Activated naive CD4-positive, alpha-beta T cell treated with anti-CD3 and anti-CD28 coated beads, Interleukin-2, amount 10 ng/mL, durations not matched to agents 7 days and 5 days (primary cell): ENCODE measurements at regions not wholly inside any gene's neighbourhood (a gene's known extent, or its start where the extent isn't known, plus 50 kb on each side); places are given as distances from the start of the nearest gene placed in this dataset.

Source experiments
- CTCF ChIA-PET: fragments of 350-600 bp; sonication (Branson Sonifier 250); formaldehyde crosslinking; loops from one replicate; lab custom pipeline; 2021; ENCODE audit warnings: antibody characterized with exemption; lab: Charles Lee
- DNase-seq: peaks from one replicate; pipeline ENCODE4 v3.0.0-alpha.2; 2020
- H3K27ac Mint-ChIP-seq: one replicate; pipeline ENCODE4 v1.8.0; 2021; ENCODE audit warnings: mild to moderate bottlenecking, moderate library complexity, mixed read lengths
- H3K27me3 Mint-ChIP-seq: one replicate; pipeline ENCODE4 v1.8.0; 2021; ENCODE audit warnings: mild to moderate bottlenecking, mixed read lengths
- H3K36me3 Mint-ChIP-seq: one replicate; pipeline ENCODE4 v1.8.0; 2021; ENCODE audit warnings: mixed read lengths
- H3K4me1 Mint-ChIP-seq: one replicate; pipeline ENCODE4 v1.8.0; 2021; ENCODE audit warnings: mixed read lengths
- H3K4me3 Mint-ChIP-seq: one replicate; pipeline ENCODE4 v1.8.0; 2021; ENCODE audit warnings: mild to moderate bottlenecking, moderate library complexity, mixed read lengths
- H3K9me3 Mint-ChIP-seq: one replicate; pipeline ENCODE4 v1.8.0; 2021; ENCODE audit warnings: mixed read lengths

GRCh38 chr7:47100148-47100816, 481.6 kb downstream of the TNS3 start:
- Mint-ChIP-seq H3K27ac (no peak overlapping the region), H3K4me1 (no peaks in the 10 kb centered on the region), H3K9me3 (no peaks in the 10 kb centered on the region), H3K36me3 (no peaks in the 10 kb centered on the region), H3K27me3 (no peaks in the 10 kb centered on the region), H3K4me3 (no peak overlapping the region)
- CTCF ChIA-PET, result interaction anchor here (1.3 kb wide), 1 partner anchor 1178 kb away, joined by 3 read pairs; no protein-coding TSS in a partner anchor
- no peak for DNase-seq

GRCh38 chr7:47097431-47097830, 484.5 kb downstream of the TNS3 start:
- no peak for DNase-seq
- Mint-ChIP-seq H3K27me3 (no peaks in the 10 kb centered on the region), H3K36me3 (no peaks in the 10 kb centered on the region), H3K4me3 (no peak overlapping the region), H3K4me1 (no peaks in the 10 kb centered on the region), H3K27ac (no peak overlapping the region), H3K9me3 (no peaks in the 10 kb centered on the region)
- CTCF ChIA-PET, result no interaction called here

GRCh38 chr7:47095946-47096345, 486.0 kb downstream of the TNS3 start:
- CTCF ChIA-PET, result no interaction called here
- no peaks in the 10 kb centered on the region for H3K9me3 Mint-ChIP-seq
- H3K36me3 Mint-ChIP-seq, result no peaks in the 10 kb centered on the region
- DNase-seq, result no peak
- H3K27me3 Mint-ChIP-seq, result no peaks in the 10 kb centered on the region
- no peak overlapping the region for H3K4me3 Mint-ChIP-seq
- H3K4me1 Mint-ChIP-seq, result no peaks in the 10 kb centered on the region
- H3K27ac Mint-ChIP-seq, result no peak overlapping the region

DNA sequence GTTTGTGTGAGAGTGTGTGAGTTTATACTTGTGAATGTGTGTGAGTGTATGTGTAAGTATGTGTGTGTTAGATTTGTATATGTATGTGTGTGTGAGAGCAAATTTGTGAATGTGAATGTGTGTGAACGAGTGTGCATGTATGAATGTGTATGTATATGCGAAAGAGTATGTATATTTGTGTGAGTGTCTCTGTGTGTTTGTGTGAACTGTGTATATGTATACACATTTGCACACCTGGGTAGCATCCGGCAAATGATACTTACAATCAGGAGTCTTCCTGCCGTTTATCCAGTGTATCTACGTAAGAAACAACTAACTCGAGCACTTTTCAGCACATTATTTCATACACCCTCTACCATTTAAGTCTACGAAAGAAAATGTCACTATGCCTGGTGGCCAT, 487.4 kb downstream of the TNS3 start:
- CTCF ChIA-PET, result interaction anchor here (1.4 kb wide), 1 partner anchor 1172 kb away, joined by 4 read pairs; no protein-coding TSS in a partner anchor
- H3K27ac Mint-ChIP-seq, result no peak overlapping the region

GRCh38 chr7:47093320-47094234, 488.3 kb downstream of the TNS3 start:
- Mint-ChIP-seq H3K4me1 (no peaks in the 10 kb centered on the region), H3K9me3 (no peaks in the 10 kb centered on the region)
- CTCF ChIA-PET, result interaction anchor here (1.4 kb wide), 1 partner anchor 1171 kb away, joined by 4 read pairs; no protein-coding TSS in a partner anchor

More for the DNA sequence above, 487.4 kb downstream of the TNS3 start:
- Mint-ChIP-seq H3K9me3 (no peaks in the 10 kb centered on the region), H3K4me1 (no peaks in the 10 kb centered on the region), H3K27me3 (no peaks in the 10 kb centered on the region), H3K36me3 (no peaks in the 10 kb centered on the region), H3K4me3 (no peak overlapping the region)
- DNase-seq, result no peak

DNA sequence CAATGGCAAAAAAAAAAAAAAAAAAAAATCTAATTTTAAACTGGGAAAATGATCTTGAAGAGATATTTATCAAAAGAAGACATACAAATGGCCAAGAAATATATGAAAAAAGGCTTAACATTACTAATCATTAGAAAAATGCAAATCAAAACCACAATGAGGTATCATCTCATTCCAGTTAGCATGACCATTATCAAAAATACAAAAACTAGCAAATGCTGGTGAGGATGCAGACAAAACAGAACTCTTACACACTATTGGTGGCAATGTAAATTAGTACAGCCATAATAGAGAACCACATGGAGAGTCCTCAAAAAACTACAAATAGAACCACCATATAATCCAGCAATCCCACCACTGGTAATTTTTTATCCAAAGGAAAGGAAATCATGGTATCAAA, 489.6 kb downstream of the TNS3 start:
- H3K9me3 Mint-ChIP-seq, result no peaks in the 10 kb centered on the region
- H3K4me1 Mint-ChIP-seq, result no peaks in the 10 kb centered on the region
- no peak for DNase-seq
- no peak overlapping the region for H3K4me3 Mint-ChIP-seq
- CTCF ChIA-PET, result interaction anchor here (1.2 to 1.9 kb wide), 2 partner anchors 1174 to 1201 kb away, joined by 4 to 12 read pairs; no protein-coding TSS in a partner anchor
- H3K27me3 Mint-ChIP-seq, result no peaks in the 10 kb centered on the region
- H3K27ac Mint-ChIP-seq, result no peak overlapping the region
- H3K36me3 Mint-ChIP-seq, result no peaks in the 10 kb centered on the region

More at GRCh38 chr7:47093320-47094234, 488.3 kb downstream of the TNS3 start:
- no peak for DNase-seq
- no peaks in the 10 kb centered on the region for H3K27me3 Mint-ChIP-seq
- H3K27ac Mint-ChIP-seq, result no peak overlapping the region
- H3K36me3 Mint-ChIP-seq, result no peaks in the 10 kb centered on the region
- no peak overlapping the region for H3K4me3 Mint-ChIP-seq

DNA sequence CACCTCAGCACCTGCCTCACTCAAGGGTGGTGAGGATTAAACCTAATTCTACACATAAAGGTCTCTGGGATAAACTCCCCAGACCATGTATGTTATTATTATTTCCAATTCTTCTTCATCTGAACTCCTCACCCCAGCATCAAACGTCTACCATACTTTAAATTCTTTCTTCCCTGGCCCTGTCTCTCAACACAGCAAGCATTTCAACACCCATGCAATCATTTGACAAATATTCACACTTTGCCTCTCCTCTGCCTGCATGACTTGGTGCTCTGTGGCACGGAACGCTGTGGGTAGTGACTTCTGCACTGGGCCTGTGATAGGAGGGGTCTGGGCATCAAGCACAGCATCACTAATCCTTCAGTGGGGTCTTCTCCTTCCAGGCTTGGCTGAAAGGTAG, 490.8 kb downstream of the TNS3 start:
- Mint-ChIP-seq H3K4me3 (no peak overlapping the region), H3K4me1 (no peaks in the 10 kb centered on the region), H3K36me3 (no peaks in the 10 kb centered on the region), H3K27me3 (no peaks in the 10 kb centered on the region), H3K9me3 (no peaks in the 10 kb centered on the region), H3K27ac (no peak overlapping the region)
- CTCF ChIA-PET, result interaction anchor here (0.6 to 1.9 kb wide), 4 partner anchors 594 to 1200 kb away, joined by 3 to 12 read pairs (median 4); no protein-coding TSS in a partner anchor
- DNase-seq, result no peak

- H3K36me3 Mint-ChIP-seq, result no peaks in the 10 kb centered on the region
- no peak for DNase-seq
- H3K27ac Mint-ChIP-seq, result no peak overlapping the region
- no peaks in the 10 kb centered on the region for H3K4me1 Mint-ChIP-seq
- no peaks in the 10 kb centered on the region for H3K9me3 Mint-ChIP-seq
- no peak overlapping the region for H3K4me3 Mint-ChIP-seq
- H3K27me3 Mint-ChIP-seq, result no peaks in the 10 kb centered on the region
- CTCF ChIA-PET, result interaction anchor here (7.4 kb wide), 1 partner anchor 1171 kb away, joined by 84 read pairs; the partner anchor contains the start of gene IGFBP3
These were observed 492.4 kb downstream of the TNS3 start for GRCh38 chr7:47089461-47089860.

DNA sequence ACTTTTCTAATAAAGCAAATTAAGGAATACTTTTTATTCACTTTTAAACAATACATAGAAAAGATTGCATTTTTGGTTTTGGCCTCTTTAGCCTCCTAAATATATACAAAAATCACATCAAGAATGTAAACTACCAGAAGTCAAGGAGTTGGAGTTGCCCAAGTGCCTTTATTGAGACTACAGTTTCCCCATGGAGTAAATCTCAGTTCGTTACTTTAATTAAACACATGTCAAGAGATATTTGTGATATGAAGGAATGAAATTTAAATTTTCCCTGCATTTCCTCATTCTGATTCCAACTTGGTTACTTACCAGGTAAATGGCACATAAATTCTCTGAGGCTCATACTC, 492.9 kb downstream of the TNS3 start:
- no peaks in the 10 kb centered on the region for H3K27me3 Mint-ChIP-seq
- no peak for DNase-seq
- H3K4me1 Mint-ChIP-seq, result no peaks in the 10 kb centered on the region
- CTCF ChIA-PET, result interaction anchor here (0.8 to 7.4 kb wide), 2 partner anchors 31 to 1170 kb away, joined by 3 to 84 read pairs; partner anchors contain the start of gene IGFBP3
- H3K4me3 Mint-ChIP-seq, result no peak overlapping the region
- H3K9me3 Mint-ChIP-seq, result no peaks in the 10 kb centered on the region
- no peak overlapping the region for H3K27ac Mint-ChIP-seq
- no peaks in the 10 kb centered on the region for H3K36me3 Mint-ChIP-seq

DNA sequence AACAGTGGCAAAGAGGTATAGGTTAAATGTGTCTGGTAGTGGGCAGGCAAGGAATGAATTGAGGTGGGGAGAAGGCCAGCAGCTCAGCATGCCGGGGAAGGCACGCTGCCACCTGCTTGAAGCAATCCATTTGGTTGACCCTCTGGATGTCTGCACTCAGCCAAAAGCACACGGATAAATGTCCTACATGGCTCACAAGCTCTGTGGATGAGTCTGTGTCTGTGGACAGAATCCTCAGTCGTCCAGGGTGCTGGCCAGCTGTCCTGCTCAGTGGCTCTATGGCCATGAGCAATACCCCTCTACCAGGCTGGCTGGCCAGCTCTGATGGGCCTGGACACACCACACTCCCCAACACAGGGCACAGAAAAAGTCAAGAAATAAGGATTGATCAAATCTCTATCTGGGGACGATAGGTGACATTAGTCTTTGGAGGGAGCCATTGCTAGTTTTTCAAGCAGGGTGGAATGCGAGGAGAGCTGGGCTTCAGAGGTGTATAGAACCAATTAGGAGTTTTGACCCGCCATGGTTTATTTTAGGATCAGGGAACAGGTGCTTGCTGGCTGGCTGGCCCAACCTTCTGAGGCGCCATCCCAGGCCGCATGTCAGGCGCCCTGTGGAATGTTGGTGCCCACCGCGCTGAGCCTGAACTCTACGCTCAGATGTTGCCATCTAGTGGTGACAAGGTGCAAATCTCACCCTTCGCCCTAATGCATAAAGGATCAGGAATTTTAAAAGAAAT, 493.4 kb downstream of the TNS3 start:
- H3K4me1 Mint-ChIP-seq, result no peaks in the 10 kb centered on the region
- no peaks in the 10 kb centered on the region for H3K9me3 Mint-ChIP-seq
- no peaks in the 10 kb centered on the region for H3K27me3 Mint-ChIP-seq
- CTCF ChIA-PET, result interaction anchor here (0.8 to 7.4 kb wide), 4 partner anchors 30 to 1196 kb away, joined by 3 to 84 read pairs (median 4); partner anchors contain the start of gene IGFBP3
- no peaks in the 10 kb centered on the region for H3K36me3 Mint-ChIP-seq
- H3K27ac Mint-ChIP-seq, result no peak overlapping the region
- H3K4me3 Mint-ChIP-seq, result no peak overlapping the region
- peak; percentile 39 for DNase-seq

DNA sequence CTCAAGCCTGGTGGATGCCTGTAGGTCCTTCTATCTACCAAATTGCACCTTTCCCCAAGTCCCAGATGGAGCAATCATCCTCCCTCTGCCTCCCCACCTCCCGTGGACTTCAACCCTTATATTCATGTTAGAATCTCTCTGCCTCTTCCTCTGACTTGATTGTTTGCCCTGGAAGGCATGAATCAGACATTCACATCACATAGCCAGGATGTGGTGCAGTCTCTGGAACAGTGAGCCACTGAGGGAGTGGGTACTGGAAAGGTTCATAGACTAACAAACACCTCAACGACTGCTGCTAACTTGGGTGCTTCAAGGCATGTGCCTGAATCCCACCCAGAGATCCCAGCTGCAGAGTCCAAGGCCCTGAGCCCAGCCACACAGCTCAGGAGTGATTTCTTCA, 494.0 kb downstream of the TNS3 start:
- Mint-ChIP-seq H3K4me1 (no peaks in the 10 kb centered on the region), H3K27ac (no peak overlapping the region), H3K27me3 (no peaks in the 10 kb centered on the region), H3K4me3 (no peak overlapping the region), H3K9me3 (no peaks in the 10 kb centered on the region), H3K36me3 (no peaks in the 10 kb centered on the region)
- no peak for DNase-seq
- CTCF ChIA-PET, result interaction anchor here (1.1 to 7.4 kb wide), 3 partner anchors 88 to 1195 kb away, joined by 3 to 84 read pairs (median 5); partner anchors contain the start of gene IGFBP3

GRCh38 chr7:47085491-47086275, 496.2 kb downstream of the TNS3 start:
- no peak overlapping the region for H3K27ac Mint-ChIP-seq
- H3K36me3 Mint-ChIP-seq, result no peaks in the 10 kb centered on the region
- no peaks in the 10 kb centered on the region for H3K4me1 Mint-ChIP-seq
- H3K27me3 Mint-ChIP-seq, result no peaks in the 10 kb centered on the region
- no peak overlapping the region for H3K4me3 Mint-ChIP-seq
- no peak for DNase-seq
- no peaks in the 10 kb centered on the region for H3K9me3 Mint-ChIP-seq
- CTCF ChIA-PET, result interaction anchor here (7.4 kb wide), 1 partner anchor 1167 kb away, joined by 84 read pairs; the partner anchor contains the start of gene IGFBP3
